ENCODE measurements at regions not wholly inside any gene's neighbourhood (a gene's known extent, or its start where the extent isn't known, plus 50 kb on each side); places are given as distances from the start of the nearest gene placed in this dataset.

- TF ChIP-seq CTCF (IDR thresholded peaks at IDR 0.05) (no peak), POLR2AphosphoS5 (IDR thresholded peaks at IDR 0.05) (no peak), POLR2A (IDR thresholded peaks at IDR 0.05) (no peak)
Measured at GRCh38 chr7:52506325-52506724, 529.1 kb upstream of the POM121L12 start.
